K562 (cell line): ENCODE measurements at regions not wholly inside any gene's neighbourhood (a gene's known extent, or its start where the extent isn't known, plus 50 kb on each side); places are given as distances from the start of the nearest gene placed in this dataset.

Experiments used
- ATAC-seq: fragments of 200-7000 bp; cut with Tn5 transposase; 3 replicates; pipeline ENCODE4 v1.9.1; 2020; ENCODE audit warnings: moderate library complexity
- BruUV-seq: library from RNA; stranded (reverse); fragments of 400-500 nt; replicated peaks from 2 replicates; lab custom pipeline; 2021; lab: Mats Ljungman, UMichigan
- CTCF ChIA-PET: fragments of 300-600 bp; formaldehyde crosslinking; extraction: SDS; loops from one replicate; lab custom pipeline; 2021; ENCODE audit warnings: low intra/inter-chr PET ratio; lab: Yijun Ruan, JAX
- POLR2A ChIA-PET: fragments of 300-600, 350-650 bp; sonication (Branson Sonifier 250); formaldehyde crosslinking; extraction: SDS; loops from one replicate; lab custom pipeline; 2021; ENCODE audit warnings: antibody characterized with exemption, inconsistent platforms; lab: Yijun Ruan, JAX
- DNase-seq, 4 experiments: peaks; one replicate each; pipeline versions ENCODE4 v3.0.0 to v3.0.0-alpha.2; 2011 to 2018; ENCODE audit warnings: low spot score in 3 of 4, mixed read lengths in 3 of 4; ENCODE audit errors: extremely low read depth in 1 of 4
- FAIRE-seq: peaks from 2 replicates; lab custom pipeline; 2011; peaks lifted over from hg19 to GRCh38; lab: Jason Lieb, UNC
- H2AFZ ChIP-seq: 2 replicates; pipeline ENCODE4 v1.6.0; 2011; ENCODE audit warnings: low read depth, low read length, control low read depth, inconsistent platforms
- H3K27ac ChIP-seq: fragments of 200-600 bp; 3 replicates; pipeline ENCODE4 v1.8.0; 2011; ENCODE audit warnings: low read depth, mild to moderate bottlenecking, control low read depth, inconsistent platforms, low read length, moderate library complexity, mixed read lengths; ENCODE audit errors: extremely low read depth
- H3K27me3 ChIP-seq, 2 experiments: fragments of 300-600 bp in 1 of 2; 2 replicates in 1 of 2; 3 replicates in 1 of 2; pipeline versions ENCODE4 v1.6.0 to v1.8.0; 2011; ENCODE audit warnings: inconsistent platforms in 2 of 2, low read length in 2 of 2, mild to moderate bottlenecking in 1 of 2, mixed read lengths in 1 of 2, moderate library complexity in 1 of 2; ENCODE audit not compliant: control insufficient read depth in 2 of 2, insufficient read depth in 2 of 2
- H3K36me3 ChIP-seq: fragments of 300-600 bp; 3 replicates; pipeline ENCODE4 v1.8.0; 2011; ENCODE audit warnings: mild to moderate bottlenecking, low read length, inconsistent platforms; ENCODE audit not compliant: control insufficient read depth, insufficient read depth
- H3K4me1 ChIP-seq, 2 experiments: fragments of 200-600 bp in 1 of 2; replicated peaks in 1 of 2; 2 replicates in 1 of 2; 3 replicates in 1 of 2; pipeline versions ENCODE4 v1.5.1 to v1.8.0; 2011; ENCODE audit warnings: inconsistent platforms in 2 of 2, low read length in 2 of 2, mild to moderate bottlenecking in 1 of 2, mixed read lengths in 1 of 2, moderate library complexity in 1 of 2; ENCODE audit not compliant: control insufficient read depth in 2 of 2, insufficient read depth in 2 of 2
- H3K4me2 ChIP-seq: 2 replicates; pipeline ENCODE4 v1.6.1; 2011; ENCODE audit warnings: low read length, control low read depth, inconsistent platforms, mixed read lengths; ENCODE audit not compliant: insufficient read depth
- H3K4me3 ChIP-seq: fragments of 200-600 bp; sonication (generic), shearing (Covaris generic); 2 replicates; pipeline ENCODE4 v1.5.1; 2016; ENCODE audit warnings: control low read depth, inconsistent platforms
- H3K79me2 ChIP-seq: fragments of 200-600 bp; 3 replicates; pipeline ENCODE4 v1.8.0; 2011; ENCODE audit warnings: low read length, inconsistent platforms; ENCODE audit not compliant: control insufficient read depth, insufficient read depth
- H3K9ac ChIP-seq, 2 experiments: 2 replicates each; pipeline versions ENCODE4 v1.6.0 to v1.6.1; 2011; ENCODE audit warnings: low read depth in 2 of 2, low read length in 2 of 2, control low read depth in 1 of 2, inconsistent platforms in 1 of 2, mild to moderate bottlenecking in 1 of 2, mixed read lengths in 1 of 2; ENCODE audit not compliant: insufficient read depth in 1 of 2
- H3K9me1 ChIP-seq: one replicate; pipeline ENCODE4 v1.6.0; 2011; ENCODE audit warnings: inconsistent platforms, mild to moderate bottlenecking, low read length, moderate library complexity; ENCODE audit not compliant: control insufficient read depth, insufficient read depth
- H3K9me3 ChIP-seq: replicated peaks from 2 replicates; pipeline ENCODE4 v1.5.1; 2011; ENCODE audit warnings: low read depth, low read length, inconsistent platforms; ENCODE audit not compliant: control insufficient read depth, insufficient read depth
- H4K20me1 ChIP-seq: replicated peaks from 2 replicates; pipeline ENCODE4 v1.6.1; 2011; ENCODE audit warnings: low read length, inconsistent platforms, mixed read lengths; ENCODE audit not compliant: control insufficient read depth, insufficient read depth
- E2F8 ChIP-seq: fragments of 450-650 bp; IDR thresholded peaks from 2 replicates; pipeline ENCODE4 v1.7.1; 2018; ENCODE audit warnings: mild to moderate bottlenecking, low read depth; ENCODE audit not compliant: partially characterized antibody
- ELK1 ChIP-seq: sonication (generic); formaldehyde crosslinking; IDR thresholded peaks from 2 replicates; pipeline ENCODE4 v1.8.1; 2022; ENCODE audit warnings: missing genetic modification reagents
- MNT ChIP-seq, 2 experiments: fragments of 450-650 bp; conservative IDR thresholded peaks; 2 replicates each; pipeline ENCODE4 v1.6.1; 2017; ENCODE audit warnings: mild to moderate bottlenecking in 2 of 2, moderate library complexity in 2 of 2
- NCOA1 ChIP-seq: fragments of 450-650 bp; IDR thresholded peaks from 2 replicates; pipeline ENCODE4 v1.6.1; 2016; ENCODE audit warnings: low read depth
- NCOA6 ChIP-seq: fragments of 450-650 bp; IDR thresholded peaks from 2 replicates; pipeline ENCODE4 v1.6.1; 2017; ENCODE audit warnings: mild to moderate bottlenecking
- RBM39 ChIP-seq: fragments of 200-400 bp; formaldehyde crosslinking; optimal IDR thresholded peaks from 2 replicates; pipeline ENCODE3; 2018; ENCODE audit warnings: low read depth, low read length
- SAFB ChIP-seq: fragments of 200-400 bp; formaldehyde crosslinking; IDR thresholded peaks from 2 replicates; pipeline ENCODE4 v1.6.1; 2017; ENCODE audit warnings: low read depth, low read length, borderline replicate concordance
- SIN3A ChIP-seq, 2 experiments: fragments of 150-350 bp in 1 of 2; IDR thresholded peaks; 2 replicates each; pipeline ENCODE4 v1.6.1; 2011 to 2016; ENCODE audit warnings: borderline replicate concordance in 2 of 2, low read depth in 2 of 2, low read length in 2 of 2, mild to moderate bottlenecking in 2 of 2, moderate library complexity in 2 of 2; ENCODE audit not compliant: control insufficient read depth in 1 of 2
- SMAD4 ChIP-seq: fragments of 250-450 bp; sonication (Bioruptor Pico); conservative IDR thresholded peaks from 2 replicates; pipeline ENCODE4 v1.8.0; 2021; ENCODE audit warnings: inconsistent platforms, mild to moderate bottlenecking, moderate library complexity
- U2AF2 ChIP-seq: fragments of 200-400 bp; formaldehyde crosslinking; optimal IDR thresholded peaks from 2 replicates; pipeline ENCODE3; 2017; ENCODE audit warnings: low read depth, mild to moderate bottlenecking, low read length
- ZFP1 ChIP-seq: fragments of 450-650 bp; formaldehyde crosslinking; IDR thresholded peaks from 2 replicates; pipeline ENCODE4 v1.4.0; 2020; ENCODE audit warnings: mild to moderate bottlenecking, mixed read lengths
- ZNF175 ChIP-seq: fragments of 200-800 bp; sonication (Bioruptor generic); IDR thresholded peaks from 2 replicates; pipeline ENCODE4 v1.6.1; 2016; ENCODE audit warnings: low read depth, mild to moderate bottlenecking, missing genetic modification characterization, missing compliant biosample characterization
- WGBS: fragments of 100-300 bp; shearing (Covaris generic); methylation state at CpG from one replicate; pipeline ENCODE4 v1.1.6; 2016; ENCODE audit warnings: low coverage, mixed read lengths; ENCODE audit not compliant: insufficient coverage; ENCODE audit errors: missing lambda C conversion rate; 5-methylcytosine and 5-hydroxymethylcytosine counted together
- in situ Hi-C: fragments of 300-500 bp; cut with MboI; formaldehyde crosslinking; loops from 4 replicates; pipeline ENCODE4 v1.15.0; 2018; ENCODE audit warnings: inconsistent platforms, mixed read lengths
- intact Hi-C: fragments of 100-400 bp; cut with micrococcal nuclease; formaldehyde crosslinking; loops from 2 replicates; pipeline ENCODE4 v1.14.2; 2022

- no peaks in the 10 kb centered on the region for H3K36me3 ChIP-seq
- TF ChIP-seq NCOA1: no peak
- TF ChIP-seq RBM39: no peak
- no peak for TF ChIP-seq MNT (conservative IDR thresholded peaks at IDR 0.05)
- TF ChIP-seq SIN3A (IDR thresholded peaks at IDR 0.05; ENCODE audit: borderline replicate concordance in 2 of 2, control insufficient read depth in 1 of 2, low read depth in 2 of 2, low read length in 2 of 2): no peak
- no peak for TF ChIP-seq E2F8
- no peak for TF ChIP-seq ZNF175 (CRISPR knock-in tag)
- TF ChIP-seq SMAD4 (CRISPR knock-in tag): no peak
- TF ChIP-seq NCOA6: no peak
- no peak for TF ChIP-seq ELK1 (CRISPR knock-in tag)
- no peak for TF ChIP-seq ZFP1 (CRISPR knock-in tag)
- TF ChIP-seq SAFB: no peak
- TF ChIP-seq U2AF2: no peak
- in situ Hi-C loops (no loop called here), intact Hi-C loops (no loop called here)
- WGBS: 0% methylated on average over 1 of the region's 1 CpG
- CTCF ChIA-PET: no interaction called here
- DNase-seq: no peak
- H3K27ac ChIP-seq: no peak overlapping the region
- no peak overlapping the region for H3K9ac ChIP-seq
- no peaks in the 10 kb centered on the region for H3K27me3 ChIP-seq
- no peaks in the 10 kb centered on the region for H3K9me3 ChIP-seq
- no peak for ATAC-seq
- BruUV-seq: no TSS peak
- no peaks in the 10 kb centered on the region for H3K79me2 ChIP-seq
- no peak overlapping the region for H3K4me3 ChIP-seq
- no peak overlapping the region for H3K4me2 ChIP-seq
- POLR2A ChIA-PET: no interaction called here
- no peak overlapping the region for H2AFZ ChIP-seq
- no peaks in the 10 kb centered on the region for H4K20me1 ChIP-seq
- no peak for FAIRE-seq
- no peaks in the 10 kb centered on the region for H3K4me1 ChIP-seq
- H3K9me1 ChIP-seq: no peaks in the 10 kb centered on the region
Measured at GRCh38 chr2:188134241-188134640, 157.4 kb upstream of the GULP1 start.
